Muscle layer of duodenum (tissue), 2 donors: ENCODE measurements at regions not wholly inside any gene's neighbourhood (a gene's known extent, or its start where the extent isn't known, plus 50 kb on each side); places are given as distances from the start of the nearest gene placed in this dataset.

Experiments used
- H3K27ac ChIP-seq: one replicate; pipeline ENCODE4 v1.7.0; 2013; ENCODE audit warnings: mild to moderate bottlenecking, low read length
- H3K27me3 ChIP-seq: one replicate; pipeline ENCODE4 v1.7.0; 2013; ENCODE audit warnings: low read depth, mild to moderate bottlenecking, control low read depth, low read length
- H3K36me3 ChIP-seq, 2 donors: one replicate each; pipeline ENCODE4 v1.7.0; 2013; ENCODE audit warnings: low read length in 2 of 2, control low read depth in 1 of 2, mild to moderate bottlenecking in 1 of 2; ENCODE audit not compliant: insufficient read depth in 2 of 2, control insufficient read depth in 1 of 2
- H3K4me1 ChIP-seq, 2 donors: one replicate each; pipeline ENCODE4 v1.7.0; 2013; ENCODE audit warnings: low read length in 2 of 2, mild to moderate bottlenecking in 2 of 2, control low read depth in 1 of 2, moderate library complexity in 1 of 2; ENCODE audit not compliant: insufficient read depth in 2 of 2, control insufficient read depth in 1 of 2
- H3K4me3 ChIP-seq, 2 donors: one replicate each; pipeline ENCODE4 v1.7.0; 2013; ENCODE audit warnings: low read length in 2 of 2, low read depth in 1 of 2, mild to moderate bottlenecking in 1 of 2
- H3K9me3 ChIP-seq, 2 donors: one replicate each; pipeline ENCODE4 v1.7.0; 2013; ENCODE audit warnings: low read length in 2 of 2, control low read depth in 1 of 2, mild to moderate bottlenecking in 1 of 2; ENCODE audit not compliant: control insufficient read depth in 1 of 2
- donor health status: healthy.

DNA sequence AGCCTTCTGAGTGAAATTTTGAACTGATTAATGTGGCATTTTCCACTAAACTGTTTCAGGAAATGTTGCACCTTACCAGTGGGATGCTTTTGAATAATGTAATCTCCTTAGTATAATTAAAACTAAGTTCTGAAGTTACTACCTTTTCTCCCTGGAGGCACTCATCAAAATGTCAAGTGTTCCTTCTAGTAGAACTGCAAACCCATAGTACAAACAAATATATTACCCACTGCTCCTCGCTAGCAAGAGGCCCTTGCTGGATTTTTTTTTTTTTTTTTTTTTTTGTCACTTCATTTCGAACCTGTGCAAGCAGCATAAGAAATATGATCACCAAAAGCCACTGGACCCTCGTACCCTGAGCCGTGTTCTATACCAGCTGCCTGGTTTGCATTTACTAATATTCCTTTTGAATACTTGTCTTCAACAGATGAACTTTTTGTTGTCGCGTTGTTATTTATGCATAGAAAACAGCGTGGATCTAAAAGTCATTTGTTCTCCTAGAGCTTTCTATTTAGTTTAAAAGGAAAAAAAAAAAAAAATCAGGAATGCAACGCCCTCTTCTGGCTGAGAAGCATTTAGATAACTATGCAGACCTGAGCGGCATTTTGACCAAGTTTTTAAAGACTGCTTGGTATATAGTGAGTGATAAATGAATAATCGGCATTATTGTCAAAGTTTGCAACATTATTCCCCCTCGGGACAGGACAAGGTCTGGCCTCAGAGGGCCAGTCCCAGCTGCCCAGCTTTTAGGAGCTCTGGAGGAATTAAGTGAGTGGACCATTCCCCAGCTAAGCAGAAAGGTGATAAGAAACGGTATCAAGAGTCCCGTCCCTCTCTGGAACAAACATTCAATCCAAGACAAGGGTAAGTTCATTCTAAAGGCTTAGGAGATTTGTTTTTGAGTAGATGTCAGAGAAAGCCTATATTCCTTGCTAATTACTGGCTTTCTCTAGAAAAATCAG, 162.5 kb upstream of the KIF2A start:
- no peak overlapping the region for H3K27ac ChIP-seq
- H3K4me1 ChIP-seq: peaks cover 0 to 6% of the 10 kb centered on the region in 2 donors
- H3K27me3 ChIP-seq: no peaks in the 10 kb centered on the region
- H3K36me3 ChIP-seq: no peaks in the 10 kb centered on the region
- no peaks in the 10 kb centered on the region for H3K9me3 ChIP-seq
- H3K4me3 ChIP-seq: no peak overlapping the region

DNA sequence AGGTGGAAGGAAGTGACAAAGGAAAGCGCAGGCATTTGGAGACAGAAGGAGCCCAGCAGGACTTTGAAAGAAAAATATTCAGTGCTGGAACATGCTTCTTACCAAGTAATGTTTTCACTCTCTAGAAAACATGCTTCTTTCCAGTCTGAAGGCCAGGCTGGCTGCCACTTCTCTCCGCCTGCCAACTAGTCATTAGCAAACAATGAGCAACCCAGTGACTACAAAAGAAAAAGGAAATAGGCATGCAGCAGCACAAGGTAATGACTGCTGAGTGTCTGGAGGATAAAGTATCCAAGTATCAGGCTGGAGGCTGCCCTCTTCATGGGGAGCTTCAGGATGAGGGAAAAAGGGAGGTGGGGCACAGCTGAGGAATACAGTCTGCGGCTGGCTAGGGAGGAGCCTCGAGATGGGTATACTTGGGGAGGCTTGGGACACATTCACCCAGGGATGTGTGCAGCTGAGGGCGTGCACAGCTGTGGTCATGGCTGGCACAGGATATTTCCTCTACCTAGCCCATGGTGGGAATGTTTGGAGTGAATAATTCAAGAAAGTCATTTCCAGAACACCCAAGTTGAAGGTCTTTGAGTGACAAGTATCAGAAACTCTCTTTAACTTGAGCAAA, 161.5 kb upstream of the KIF2A start:
- Histone ChIP-seq H3K4me1 (peaks cover 0 to 6% of the 10 kb centered on the region in 2 donors), H3K27me3 (no peaks in the 10 kb centered on the region), H3K36me3 (no peaks in the 10 kb centered on the region), H3K9me3 (no peaks in the 10 kb centered on the region), H3K27ac (no peak overlapping the region), H3K4me3 (no peak overlapping the region)

DNA sequence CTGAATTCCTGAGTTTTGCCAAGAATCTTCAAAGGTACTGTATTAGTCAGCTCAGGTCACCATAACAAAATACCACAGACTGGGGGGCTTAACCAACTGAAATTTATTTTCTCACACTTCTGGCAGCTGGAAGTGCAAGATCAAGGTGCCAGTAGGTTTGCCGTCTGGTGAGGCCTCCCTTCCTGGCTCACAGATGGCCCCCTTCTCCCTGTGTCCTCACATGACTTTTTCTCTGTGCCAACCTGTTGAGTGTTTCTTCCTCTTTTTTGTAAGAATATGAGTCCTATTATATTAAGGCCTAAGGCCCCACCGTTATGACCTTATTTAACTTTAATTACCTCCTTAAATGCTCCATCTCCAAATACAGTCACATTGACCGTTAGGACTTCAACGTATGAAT, 156.1 kb upstream of the KIF2A start:
- Histone ChIP-seq H3K27ac (no peak overlapping the region), H3K36me3 (no peaks in the 10 kb centered on the region), H3K9me3 (peaks cover 0 to 6% of the 10 kb centered on the region in 2 donors), H3K4me1 (no peaks in the 10 kb centered on the region), H3K27me3 (no peaks in the 10 kb centered on the region), H3K4me3 (no peak overlapping the region)

GRCh38 chr5:62152394-62153087, 153.5 kb upstream of the KIF2A start:
- no peak overlapping the region for H3K4me3 ChIP-seq
- no peaks in the 10 kb centered on the region for H3K36me3 ChIP-seq
- H3K4me1 ChIP-seq: no peaks in the 10 kb centered on the region
- H3K9me3 ChIP-seq: peaks cover 0 to 16% of the 10 kb centered on the region in 2 donors
- no peaks in the 10 kb centered on the region for H3K27me3 ChIP-seq
- H3K27ac ChIP-seq: no peak overlapping the region

DNA sequence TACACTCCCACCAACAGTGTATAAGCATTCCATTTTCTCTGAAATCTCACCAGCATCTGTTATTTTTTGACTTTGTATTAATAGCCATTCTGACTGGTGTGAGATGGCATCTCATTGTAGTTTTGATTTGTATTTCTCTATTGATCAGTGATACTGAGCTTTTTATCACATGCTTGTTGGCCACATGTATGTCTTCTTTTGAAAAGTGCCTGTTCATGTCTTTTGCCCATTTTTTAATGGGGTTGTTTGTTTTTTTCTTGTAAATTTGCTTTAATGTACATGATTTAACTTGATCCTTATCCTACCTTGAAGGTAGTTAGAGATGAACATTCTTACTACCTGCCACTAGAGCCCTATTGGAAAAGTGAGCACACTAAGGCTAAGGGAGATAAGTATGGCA, 151.2 kb upstream of the KIF2A start:
- Histone ChIP-seq H3K36me3 (no peaks in the 10 kb centered on the region), H3K9me3 (peaks cover 0 to 16% of the 10 kb centered on the region in 2 donors), H3K27ac (no peak overlapping the region), H3K27me3 (no peaks in the 10 kb centered on the region), H3K4me1 (no peaks in the 10 kb centered on the region), H3K4me3 (no peak overlapping the region)

- Histone ChIP-seq H3K4me1 (no peaks in the 10 kb centered on the region), H3K36me3 (no peaks in the 10 kb centered on the region), H3K9me3 (peaks cover 0 to 16% of the 10 kb centered on the region in 2 donors), H3K27me3 (no peaks in the 10 kb centered on the region), H3K27ac (no peak overlapping the region), H3K4me3 (no peak overlapping the region)
These were observed 150.0 kb upstream of the KIF2A start for GRCh38 chr5:62155988-62156387.

DNA sequence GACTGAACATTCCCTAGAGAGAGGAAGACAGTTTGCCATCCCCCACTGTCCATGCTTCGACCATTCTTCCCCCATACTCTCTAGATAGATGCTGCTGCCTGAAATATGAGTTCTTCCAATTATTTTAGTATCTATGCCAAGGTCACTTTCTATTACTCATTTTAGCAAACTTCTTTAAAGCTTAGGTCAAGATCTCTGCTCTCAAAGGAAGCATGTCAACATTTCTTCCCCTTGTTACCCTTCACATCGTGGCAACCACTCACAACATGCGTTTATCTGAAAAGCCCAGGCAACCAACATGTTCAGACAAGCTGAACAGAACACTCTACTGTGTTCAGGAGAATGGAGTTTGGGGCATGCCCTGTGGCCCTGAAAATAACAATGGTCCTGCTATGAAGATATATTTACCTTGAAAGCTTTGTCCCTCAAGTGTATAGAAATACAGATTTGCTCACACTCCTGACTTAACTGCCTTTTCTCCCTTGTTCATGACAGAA, 138.4 kb upstream of the KIF2A start:
- Histone ChIP-seq H3K27me3 (no peaks in the 10 kb centered on the region), H3K4me3 (no peak overlapping the region), H3K36me3 (no peaks in the 10 kb centered on the region), H3K4me1 (no peaks in the 10 kb centered on the region), H3K27ac (no peak overlapping the region), H3K9me3 (peaks cover 0 to 2% of the 10 kb centered on the region in 2 donors)

DNA sequence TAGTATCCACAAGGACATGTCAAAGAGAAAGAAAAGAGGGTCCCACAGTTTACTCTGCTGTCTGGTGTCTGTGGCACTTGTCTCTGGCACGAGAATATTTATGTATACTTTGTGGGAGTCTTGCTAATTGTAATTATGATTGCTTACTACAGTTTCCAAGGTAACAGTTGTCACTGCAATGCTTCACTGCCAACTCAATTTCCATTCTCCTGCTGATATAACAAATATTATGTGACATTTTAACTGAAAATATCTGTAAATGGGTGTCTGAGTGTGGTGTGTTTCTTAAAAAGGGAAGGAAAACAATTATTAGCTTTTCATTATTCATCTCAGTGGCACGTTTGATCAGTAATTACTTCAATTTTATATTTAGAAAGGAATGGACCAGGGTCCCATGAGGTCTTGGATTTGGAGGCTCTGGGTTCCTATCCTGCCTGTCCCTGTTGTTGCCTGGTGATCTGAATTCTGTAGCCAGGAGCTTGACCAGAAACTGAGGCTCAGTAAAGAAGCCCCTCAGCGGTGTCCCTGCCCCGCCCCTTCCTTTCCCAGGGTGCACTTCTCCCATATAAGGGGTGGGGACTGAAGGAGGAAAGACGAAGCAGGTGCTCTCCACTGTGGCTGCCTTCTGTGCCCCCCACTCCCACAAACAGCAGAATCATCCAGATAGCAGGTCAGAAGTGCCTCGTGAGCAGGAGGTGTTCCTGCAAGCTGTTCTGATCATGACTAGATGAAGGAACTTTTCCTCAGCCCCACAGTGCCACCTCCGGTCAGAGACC, 137.3 kb upstream of the KIF2A start:
- Histone ChIP-seq H3K4me3 (no peak overlapping the region), H3K9me3 (no peaks in the 10 kb centered on the region), H3K27ac (no peak overlapping the region), H3K4me1 (no peaks in the 10 kb centered on the region), H3K36me3 (no peaks in the 10 kb centered on the region), H3K27me3 (no peaks in the 10 kb centered on the region)

- Histone ChIP-seq H3K36me3 (no peaks in the 10 kb centered on the region), H3K9me3 (no peaks in the 10 kb centered on the region), H3K4me3 (no peak overlapping the region), H3K27me3 (no peaks in the 10 kb centered on the region), H3K4me1 (no peaks in the 10 kb centered on the region), H3K27ac (no peak overlapping the region)
These were observed 127.7 kb upstream of the KIF2A start for GRCh38 chr5:62178258-62178657.

DNA sequence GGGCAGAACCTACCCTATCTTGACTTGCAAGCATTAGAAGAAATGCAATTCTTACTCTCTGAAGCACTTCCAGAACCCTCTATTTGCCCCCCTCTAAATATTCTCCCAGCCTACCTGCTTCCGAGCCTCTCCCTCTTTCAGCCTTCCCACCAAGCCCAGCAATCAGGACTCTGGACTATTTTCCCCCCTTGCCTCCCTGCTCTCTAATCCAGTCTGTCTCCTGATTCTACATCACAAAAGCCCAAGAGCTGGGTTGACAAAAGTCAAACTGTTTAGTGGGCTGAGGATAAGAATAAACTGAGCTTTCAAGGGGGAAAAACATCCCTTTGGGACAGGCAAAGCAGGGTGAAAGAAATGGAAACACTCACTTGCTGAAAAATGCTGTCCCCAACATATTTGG, 123.2 kb upstream of the KIF2A start:
- Histone ChIP-seq H3K27ac (no peak overlapping the region), H3K4me3 (no peak overlapping the region), H3K9me3 (no peaks in the 10 kb centered on the region), H3K36me3 (no peaks in the 10 kb centered on the region), H3K27me3 (no peaks in the 10 kb centered on the region), H3K4me1 (no peaks in the 10 kb centered on the region)
